Lower lobe of right lung (tissue), 2 donors: ENCODE measurements at regions not wholly inside any gene's neighbourhood (a gene's known extent, or its start where the extent isn't known, plus 50 kb on each side); places are given as distances from the start of the nearest gene placed in this dataset.

Source experiments
- ATAC-seq, 2 donors: fragments of 200-7000 bp; cut with Tn5 transposase; one replicate each; pipeline ENCODE4 v1.9.1; 2020 to 2022; ENCODE audit warnings: mild to moderate bottlenecking in 2 of 2, moderate library complexity in 2 of 2
- DNase-seq: peaks from one replicate; pipeline ENCODE4 v3.0.0-alpha.2; 2020
- H3K27ac ChIP-seq: fragments of 200-600 bp; one replicate; pipeline ENCODE4 v1.8.0; 2022
- H3K27me3 ChIP-seq: fragments of 200-600 bp; one replicate; pipeline ENCODE4 v1.8.0; 2022; ENCODE audit warnings: low read depth
- H3K36me3 ChIP-seq: fragments of 200-600 bp; one replicate; pipeline ENCODE4 v1.8.0; 2022; ENCODE audit warnings: mild to moderate bottlenecking
- H3K4me1 ChIP-seq: fragments of 200-600 bp; one replicate; pipeline ENCODE4 v1.8.0; 2022
- H3K4me3 ChIP-seq: fragments of 200-600 bp; one replicate; pipeline ENCODE4 v1.8.0; 2022; ENCODE audit warnings: mild to moderate bottlenecking
- H3K9me3 ChIP-seq: fragments of 200-600 bp; one replicate; pipeline ENCODE4 v1.8.0; 2022
- intact Hi-C: fragments of 100-400 bp; cut with DNase I; formaldehyde crosslinking; loops from one replicate; pipeline ENCODE4 v1.11.0; 2022
- TF ChIP-seq, protein P1 (sequence below): fragments of 200-600 bp; IDR thresholded peaks from one replicate; pipeline ENCODE4 v1.8.0; 2022; ENCODE audit warnings: antibody characterized with exemption, mild to moderate bottlenecking
- donor health status: DM: no; HTN: yes; CAD: no; lungs with severe emphysema.

DNA sequence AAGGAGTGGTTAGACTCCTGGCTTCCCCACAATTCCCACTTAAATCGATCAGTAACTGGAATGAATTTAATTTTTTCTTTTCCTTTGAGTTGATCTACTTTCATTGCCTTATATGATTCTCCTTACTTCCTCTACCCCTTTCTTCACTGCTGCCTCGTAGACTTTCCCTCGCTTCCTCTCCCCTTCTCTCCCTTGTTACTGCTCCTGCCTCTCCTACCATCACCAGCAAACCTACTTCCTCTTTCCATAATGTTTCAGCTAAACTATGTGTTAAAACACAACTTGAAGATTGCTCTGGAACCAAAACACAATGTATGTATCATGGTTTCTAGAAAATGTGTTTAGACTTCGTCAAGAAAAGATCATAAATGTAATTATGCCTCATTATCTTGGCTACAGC is 132.0 kb upstream of the TET2 start:
- no peak overlapping the region for H3K27ac ChIP-seq
- no peak for ATAC-seq
- intact Hi-C loops = no loop called here
- H3K27me3 ChIP-seq = no peaks in the 10 kb centered on the region
- no peaks in the 10 kb centered on the region for H3K36me3 ChIP-seq
- no peaks in the 10 kb centered on the region for H3K4me1 ChIP-seq
- no peak for DNase-seq
- TF ChIP-seq, protein P1, sequence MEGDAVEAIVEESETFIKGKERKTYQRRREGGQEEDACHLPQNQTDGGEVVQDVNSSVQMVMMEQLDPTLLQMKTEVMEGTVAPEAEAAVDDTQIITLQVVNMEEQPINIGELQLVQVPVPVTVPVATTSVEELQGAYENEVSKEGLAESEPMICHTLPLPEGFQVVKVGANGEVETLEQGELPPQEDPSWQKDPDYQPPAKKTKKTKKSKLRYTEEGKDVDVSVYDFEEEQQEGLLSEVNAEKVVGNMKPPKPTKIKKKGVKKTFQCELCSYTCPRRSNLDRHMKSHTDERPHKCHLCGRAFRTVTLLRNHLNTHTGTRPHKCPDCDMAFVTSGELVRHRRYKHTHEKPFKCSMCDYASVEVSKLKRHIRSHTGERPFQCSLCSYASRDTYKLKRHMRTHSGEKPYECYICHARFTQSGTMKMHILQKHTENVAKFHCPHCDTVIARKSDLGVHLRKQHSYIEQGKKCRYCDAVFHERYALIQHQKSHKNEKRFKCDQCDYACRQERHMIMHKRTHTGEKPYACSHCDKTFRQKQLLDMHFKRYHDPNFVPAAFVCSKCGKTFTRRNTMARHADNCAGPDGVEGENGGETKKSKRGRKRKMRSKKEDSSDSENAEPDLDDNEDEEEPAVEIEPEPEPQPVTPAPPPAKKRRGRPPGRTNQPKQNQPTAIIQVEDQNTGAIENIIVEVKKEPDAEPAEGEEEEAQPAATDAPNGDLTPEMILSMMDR = no peak
- H3K9me3 ChIP-seq = no peaks in the 10 kb centered on the region
- no peak overlapping the region for H3K4me3 ChIP-seq

DNA sequence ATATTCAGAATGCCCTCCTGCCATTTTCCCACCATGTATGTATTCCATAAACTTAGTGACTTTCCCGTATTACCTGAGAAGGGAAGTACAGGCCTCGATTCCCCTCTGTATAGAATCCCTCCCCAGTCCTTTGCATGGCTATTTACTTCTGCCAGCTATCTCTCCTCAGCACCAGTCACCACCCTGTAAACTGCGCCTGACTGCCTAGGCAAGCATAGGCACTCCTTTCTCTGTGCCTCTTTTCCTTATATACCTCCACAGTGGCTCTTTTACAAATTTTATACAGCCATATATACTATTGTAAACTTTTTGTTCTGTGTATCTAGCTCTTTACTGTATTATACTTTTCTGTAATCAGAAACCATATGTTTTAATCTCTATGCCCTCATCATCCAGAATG is 130.9 kb upstream of the TET2 start:
- H3K27me3 ChIP-seq = no peaks in the 10 kb centered on the region
- no peaks in the 10 kb centered on the region for H3K9me3 ChIP-seq
- H3K27ac ChIP-seq = no peak overlapping the region
- H3K36me3 ChIP-seq = no peaks in the 10 kb centered on the region
- no peak overlapping the region for H3K4me3 ChIP-seq
- TF ChIP-seq, protein P1 = no peak
- no peak for DNase-seq
- intact Hi-C loops = no loop called here
- ATAC-seq = no peak
- H3K4me1 ChIP-seq = no peaks in the 10 kb centered on the region

DNA sequence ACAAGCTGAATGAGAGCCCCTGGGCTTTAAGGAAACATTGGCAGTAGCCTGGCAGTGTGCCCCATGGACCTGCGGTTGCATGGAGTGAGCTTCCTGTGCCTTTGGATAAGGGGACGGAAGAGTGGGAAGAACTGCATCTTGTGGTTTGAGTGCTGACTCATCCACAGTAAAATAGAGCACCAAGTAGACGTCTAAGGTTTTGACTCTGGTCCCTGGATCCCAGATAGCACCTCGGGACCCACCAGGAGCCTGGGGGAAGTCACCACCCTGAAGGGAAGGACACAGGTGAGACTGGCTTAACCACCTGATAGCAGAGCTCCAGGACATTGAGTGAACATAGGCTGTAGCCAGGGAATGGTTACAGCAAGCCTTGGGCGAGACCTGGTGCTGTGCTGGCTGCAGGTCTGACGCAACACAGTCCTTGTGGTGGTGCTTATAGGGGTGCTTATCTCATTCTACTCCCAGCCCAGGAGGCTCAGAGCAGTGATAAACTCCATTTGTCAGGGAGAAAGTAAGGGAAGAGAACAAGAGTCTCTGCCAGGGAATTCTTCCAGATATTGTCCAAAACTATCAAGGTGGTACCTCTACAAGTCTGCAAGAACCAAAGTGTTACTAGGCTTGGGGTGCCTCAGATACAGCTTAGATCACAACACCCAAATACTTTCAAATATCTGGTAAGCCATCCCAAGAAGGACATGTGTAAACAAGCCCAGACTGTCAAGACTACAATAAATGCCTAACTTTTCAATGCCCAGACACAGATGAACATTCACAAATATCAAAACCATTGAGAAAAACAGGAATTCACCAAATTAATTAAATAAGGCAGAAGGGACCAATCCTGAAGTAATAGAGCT is 123.6 kb upstream of the TET2 start:
- Histone ChIP-seq H3K27me3 (no peaks in the 10 kb centered on the region), H3K36me3 (no peaks in the 10 kb centered on the region), H3K4me3 (no peak overlapping the region), H3K27ac (no peak overlapping the region), H3K9me3 (no peaks in the 10 kb centered on the region), H3K4me1 (peaks cover 3% of the 10 kb centered on the region)
- peak; percentile 62 for DNase-seq
- intact Hi-C loops = no loop called here
- ATAC-seq = peak; percentile 86 to 93
- TF ChIP-seq, protein P1 = no peak

DNA sequence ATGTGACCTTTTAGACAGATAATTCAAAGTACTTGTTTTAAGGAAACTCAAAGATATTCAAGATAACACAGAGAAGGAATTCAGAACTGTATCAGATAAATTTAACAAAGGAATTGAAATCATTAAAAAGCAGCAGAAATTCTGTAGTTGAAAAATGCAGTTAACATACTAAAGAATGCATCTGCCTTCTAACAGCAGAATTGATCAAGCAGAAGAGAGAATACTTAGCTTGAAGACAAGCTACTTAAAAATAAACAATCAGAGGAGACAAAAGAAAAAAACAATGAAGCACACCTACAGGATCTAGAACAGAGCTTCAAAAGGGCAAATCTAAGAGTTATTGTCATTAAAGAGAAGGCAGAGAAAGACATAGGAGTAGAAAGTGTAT is 123.0 kb upstream of the TET2 start:
- Histone ChIP-seq H3K9me3 (no peaks in the 10 kb centered on the region), H3K4me3 (no peak overlapping the region), H3K36me3 (no peaks in the 10 kb centered on the region), H3K27me3 (no peaks in the 10 kb centered on the region), H3K4me1 (peaks cover 3% of the 10 kb centered on the region), H3K27ac (no peak overlapping the region)
- ATAC-seq (no peak), DNase-seq (no peak)
- TF ChIP-seq, protein P1 = no peak
- intact Hi-C loops = no loop called here

DNA sequence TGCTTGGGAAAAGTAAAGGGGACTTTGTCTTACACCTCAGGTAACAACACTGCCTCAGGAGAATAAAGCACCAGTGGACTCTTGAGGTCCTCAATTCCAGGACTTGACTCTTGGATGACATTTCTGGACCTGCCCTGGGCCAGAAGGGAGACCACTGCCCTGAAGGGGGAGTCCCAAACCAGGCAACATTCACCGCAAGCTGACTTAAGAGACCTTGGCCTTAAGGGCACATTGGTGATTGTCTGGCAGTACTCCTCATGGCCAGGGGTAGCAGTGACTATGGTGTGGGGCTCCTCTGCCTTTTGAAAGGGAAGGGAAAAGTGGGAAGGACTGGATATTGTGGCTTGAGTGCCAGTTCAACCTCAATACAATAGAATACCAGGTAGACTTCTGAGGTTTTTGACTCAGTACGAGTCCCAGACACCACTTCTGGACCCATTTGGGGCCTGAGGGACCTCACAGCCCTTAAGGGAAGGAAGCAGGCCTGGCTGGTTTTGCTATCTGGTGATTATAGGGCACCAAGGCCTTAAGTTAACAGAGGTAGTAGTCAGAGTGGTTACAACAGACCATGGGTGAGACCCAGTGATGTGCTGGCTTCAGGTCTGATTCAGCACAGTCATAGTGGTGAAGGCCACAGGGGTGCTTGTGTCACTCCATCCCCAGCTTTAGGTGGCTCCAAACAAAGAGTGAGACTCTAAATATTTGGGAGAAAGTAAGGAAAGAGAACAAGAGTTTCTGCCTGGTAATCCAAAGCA is 121.2 kb upstream of the TET2 start:
- no peak for ATAC-seq
- intact Hi-C loops = no loop called here
- peaks cover 3% of the 10 kb centered on the region for H3K4me1 ChIP-seq

More for the DNA sequence above, 121.2 kb upstream of the TET2 start:
- TF ChIP-seq, protein P1 = no peak
- Histone ChIP-seq H3K27me3 (no peaks in the 10 kb centered on the region), H3K4me3 (no peak overlapping the region), H3K9me3 (no peaks in the 10 kb centered on the region), H3K36me3 (no peaks in the 10 kb centered on the region), H3K27ac (no peak overlapping the region)
- DNase-seq = no peak
